ENCODE measurements at regions not wholly inside any gene's neighbourhood (a gene's known extent, or its start where the extent isn't known, plus 50 kb on each side); places are given as distances from the start of the nearest gene placed in this dataset.

DNA sequence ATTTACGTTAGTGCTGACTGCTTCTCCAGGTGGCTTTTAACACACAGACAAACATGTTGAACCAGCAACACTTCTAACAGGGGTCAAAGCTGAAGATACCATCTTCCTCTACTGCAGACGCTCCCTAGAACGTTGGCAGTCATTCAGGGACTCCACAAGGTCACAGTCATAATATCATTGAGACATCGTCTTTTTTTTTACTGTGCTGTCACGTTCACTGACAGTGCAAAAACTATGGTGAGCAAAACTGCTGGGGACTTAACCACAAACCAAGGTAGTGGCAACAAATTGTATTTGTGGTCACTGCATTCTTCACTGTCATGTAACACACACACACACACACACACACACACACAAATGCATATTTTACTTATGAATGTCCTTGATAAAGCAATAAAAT, 244.9 kb downstream of the CASP12 start:
- no peak for TF ChIP-seq HOXA7 (CRISPR knock-in tag; IDR thresholded peaks at IDR 0.05)
- Histone ChIP-seq H3K36me3 (replicated peaks in 1 of 2; ENCODE audit: control insufficient read depth in 1 of 2, insufficient read depth in 2 of 2, low read length in 2 of 2) (no peaks in the 10 kb centered on the region), H3K4me1 (ENCODE audit: insufficient read depth, low read length) (no peaks in the 10 kb centered on the region), H4K20me1 (ENCODE audit: insufficient read depth, low read length) (no peaks in the 10 kb centered on the region), H3K27me3 (ENCODE audit: control insufficient read depth in 1 of 2, insufficient read depth in 2 of 2, low read length in 2 of 2) (no peaks in the 10 kb centered on the region), H2AFZ (ENCODE audit: low read length) (no peak overlapping the region), H3K4me3 (replicated peaks in 1 of 3; ENCODE audit: insufficient read depth in 1 of 3, low read depth in 2 of 3, low read length in 3 of 3) (no peak overlapping the region), H3K9ac (ENCODE audit: insufficient read depth, low read depth, low read length) (no peak overlapping the region), H3K27ac (ENCODE audit: extremely low read length, insufficient read depth, low read length) (no peak overlapping the region), H3K79me2 (ENCODE audit: insufficient read depth, low read length) (no peaks in the 10 kb centered on the region), H3K4me2 (ENCODE audit: low read depth, low read length) (no peak overlapping the region), H3K9me3 (ENCODE audit: low read length) (0 out of 2 replicates have a peak, but pooled peaks cover 5% of the 10 kb centered on the region)
- no TSS peak for BruUV-seq (replicated peaks)
- in situ Hi-C loops (cut with HindIII; ENCODE audit: extremely low pct_ligation_motif_present, low pct_unique_long_range_greater_than_20kb) = no loop called here
- no peak for FAIRE-seq
- DNase-seq (ENCODE audit: low spot score) = no peak
- POLR2A ChIA-PET = no interaction called here
- WGBS (ENCODE audit: low lambda C conversion rate) = 2% methylated on average over 5 of the region's 5 CpGs
- no peak for ATAC-seq
- intact Hi-C loops (cut with micrococcal nuclease; ENCODE audit: unreplicated experiment) = no loop called here
- CTCF ChIA-PET (ENCODE audit: low intra/inter-chr PET ratio, low total read pairs) = no interaction called here

- in situ Hi-C loops (cut with HindIII; ENCODE audit: extremely low pct_ligation_motif_present, low pct_unique_long_range_greater_than_20kb) (no loop called here), intact Hi-C loops (cut with micrococcal nuclease; ENCODE audit: unreplicated experiment) (no loop called here)
- Histone ChIP-seq H3K4me1 (ENCODE audit: insufficient read depth, low read length) (no peaks in the 10 kb centered on the region), H3K27ac (ENCODE audit: extremely low read length, insufficient read depth, low read length) (no peak overlapping the region), H3K36me3 (replicated peaks in 1 of 2; ENCODE audit: control insufficient read depth in 1 of 2, insufficient read depth in 2 of 2, low read length in 2 of 2) (no peaks in the 10 kb centered on the region), H3K4me3 (replicated peaks in 1 of 3; ENCODE audit: insufficient read depth in 1 of 3, low read depth in 2 of 3, low read length in 3 of 3) (no peak overlapping the region), H3K4me2 (ENCODE audit: low read depth, low read length) (no peak overlapping the region), H3K27me3 (ENCODE audit: control insufficient read depth in 1 of 2, insufficient read depth in 2 of 2, low read length in 2 of 2) (no peaks in the 10 kb centered on the region), H4K20me1 (ENCODE audit: insufficient read depth, low read length) (no peaks in the 10 kb centered on the region), H2AFZ (ENCODE audit: low read length) (no peak overlapping the region), H3K9ac (ENCODE audit: insufficient read depth, low read depth, low read length) (no peak overlapping the region), H3K79me2 (ENCODE audit: insufficient read depth, low read length) (no peaks in the 10 kb centered on the region), H3K9me3 (ENCODE audit: low read length) (0 out of 2 replicates have a peak, but pooled peaks cover 5% of the 10 kb centered on the region)
- POLR2A ChIA-PET = no interaction called here
- ATAC-seq (no peak), DNase-seq (ENCODE audit: low spot score) (no peak), FAIRE-seq (no peak)
- WGBS (ENCODE audit: low lambda C conversion rate) = 0% methylated on average over 4 of the region's 4 CpGs
- no peak for TF ChIP-seq ATF1 (CRISPR knock-in tag; IDR thresholded peaks at IDR 0.05)
- no TSS peak for BruUV-seq (replicated peaks)
- CTCF ChIA-PET (ENCODE audit: low intra/inter-chr PET ratio, low total read pairs) = no interaction called here
Observed at GRCh38 chr11:104652996-104653395, 245.3 kb downstream of the CASP12 start.

- no peaks in the 10 kb centered on the region for H3K27me3 ChIP-seq (ENCODE audit: control insufficient read depth in 1 of 2, insufficient read depth in 2 of 2, low read length in 2 of 2)
- 49% methylated on average over 5 of the region's 5 CpGs for WGBS (ENCODE audit: low lambda C conversion rate)
- no peak overlapping the region for H2AFZ ChIP-seq (ENCODE audit: low read length)
- no TSS peak for BruUV-seq (replicated peaks)
- H3K36me3 ChIP-seq (replicated peaks in 1 of 2; ENCODE audit: control insufficient read depth in 1 of 2, insufficient read depth in 2 of 2, low read length in 2 of 2) = no peaks in the 10 kb centered on the region
- TF ChIP-seq DMAP1 (CRISPR knock-in tag; IDR thresholded peaks at IDR 0.05) (no peak), ZFP36L2 (CRISPR knock-in tag; IDR thresholded peaks at IDR 0.05) (no peak), SIX4 (CRISPR knock-in tag; IDR thresholded peaks at IDR 0.05) (no peak), NCOA1 (CRISPR knock-in tag; IDR thresholded peaks at IDR 0.05) (no peak), ZBTB37 (CRISPR knock-in tag; IDR thresholded peaks at IDR 0.05) (no peak), ZNF776 (CRISPR knock-in tag; IDR thresholded peaks at IDR 0.05) (no peak), SMC3 (IDR thresholded peaks at IDR 0.05; ENCODE audit: low read length) (no peak)
- H3K9ac ChIP-seq (ENCODE audit: insufficient read depth, low read depth, low read length) = no peak overlapping the region
- no peak for ATAC-seq
- no peak overlapping the region for H3K4me3 ChIP-seq (replicated peaks in 1 of 3; ENCODE audit: insufficient read depth in 1 of 3, low read depth in 2 of 3, low read length in 3 of 3)
- ChIA-PET POLR2A (no interaction called here), CTCF (ENCODE audit: low intra/inter-chr PET ratio, low total read pairs) (no interaction called here)
- no peaks in the 10 kb centered on the region for H4K20me1 ChIP-seq (ENCODE audit: insufficient read depth, low read length)
- intact Hi-C loops (cut with micrococcal nuclease; ENCODE audit: unreplicated experiment) (no loop called here), in situ Hi-C loops (cut with HindIII; ENCODE audit: extremely low pct_ligation_motif_present, low pct_unique_long_range_greater_than_20kb) (no loop called here)
- H3K4me2 ChIP-seq (ENCODE audit: low read depth, low read length) = no peak overlapping the region
- H3K79me2 ChIP-seq (ENCODE audit: insufficient read depth, low read length) = no peaks in the 10 kb centered on the region
- no peaks in the 10 kb centered on the region for H3K4me1 ChIP-seq (ENCODE audit: insufficient read depth, low read length)
- FAIRE-seq = no peak
- 0 out of 2 replicates have a peak, but pooled peaks cover 5% of the 10 kb centered on the region for H3K9me3 ChIP-seq (ENCODE audit: low read length)
- DNase-seq (ENCODE audit: low spot score) = no peak
- H3K27ac ChIP-seq (ENCODE audit: extremely low read length, insufficient read depth, low read length) = no peak overlapping the region
Observed at GRCh38 chr11:104650234-104650633, 248.0 kb downstream of the CASP12 start.
